ENCODE measurements at regions not wholly inside any gene's neighbourhood (a gene's known extent, or its start where the extent isn't known, plus 50 kb on each side); places are given as distances from the start of the nearest gene placed in this dataset.

- peaks cover 4% of the 10 kb centered on the region for H3K36me3 Mint-ChIP-seq (ENCODE audit: insufficient read depth, unreplicated experiment)
- no peak overlapping the region for H3K27ac Mint-ChIP-seq (ENCODE audit: unreplicated experiment)
- Histone ChIP-seq H3K9me3 (no peaks in the 10 kb centered on the region), H3K27me3 (replicated peaks; ENCODE audit: control insufficient read depth, insufficient read depth, low read length) (no peaks in the 10 kb centered on the region), H3K4me3 (ENCODE audit: low read depth, low read length) (no peak overlapping the region), H3K4me1 (peaks cover 24% of the 10 kb centered on the region), H3K36me3 (ENCODE audit: control insufficient read depth, insufficient read depth, low read length) (no peaks in the 10 kb centered on the region)
- no peak overlapping the region for H3K4me3 Mint-ChIP-seq (ENCODE audit: unreplicated experiment)
- H3K27me3 Mint-ChIP-seq (ENCODE audit: insufficient read depth, unreplicated experiment), result peaks cover 6% of the 10 kb centered on the region
- TF ChIP-seq CTCF (IDR thresholded peaks at IDR 0.05; ENCODE audit: insufficient read depth in 1 of 2, low read depth in 1 of 2, low read length in 1 of 2, severe bottlenecking in 1 of 2, unreplicated experiment in 1 of 2), result peak in 1 of 2 experiments; percentile 15
- ChIA-PET CTCF (interaction anchor here (0.9 to 1.3 kb wide), 2 partner anchors 125 to 225 kb away, joined by 3 to 4 read pairs; no protein-coding TSS in a partner anchor), POLR2A (no interaction called here)
- no TSS peak for BruUV-seq (replicated peaks)
- peak; percentile 41 to 75 for DNase-seq
- H3K9me3 Mint-ChIP-seq (ENCODE audit: unreplicated experiment), result no peaks in the 10 kb centered on the region
- H3K4me1 Mint-ChIP-seq (ENCODE audit: low read depth, unreplicated experiment), result no peaks in the 10 kb centered on the region
- intact Hi-C loops (cut with micrococcal nuclease; ENCODE audit: unreplicated experiment), result loop anchor here (1.0 kb wide), 1 partner anchor 225 kb away; the partner anchor contains the start of gene SNX18
Observed at GRCh38 chr5:54742417-54742891, 224.9 kb downstream of the SNX18 start.

GRCh38 chr5:54741711-54742110, 224.2 kb downstream of the SNX18 start:
- H3K27ac Mint-ChIP-seq (ENCODE audit: unreplicated experiment), result no peak overlapping the region
- peaks cover 24% of the 10 kb centered on the region for H3K4me1 ChIP-seq
- no peaks in the 10 kb centered on the region for H3K27me3 ChIP-seq (replicated peaks; ENCODE audit: control insufficient read depth, insufficient read depth, low read length)
- TF ChIP-seq CTCF (IDR thresholded peaks at IDR 0.05; ENCODE audit: insufficient read depth in 1 of 2, low read depth in 1 of 2, low read length in 1 of 2, severe bottlenecking in 1 of 2, unreplicated experiment in 1 of 2), result no peak
- intact Hi-C loops (cut with micrococcal nuclease; ENCODE audit: unreplicated experiment), result loop anchor here (1.0 kb wide), 1 partner anchor 224 kb away; the partner anchor contains the start of gene SNX18
- no peak overlapping the region for H3K4me3 ChIP-seq (ENCODE audit: low read depth, low read length)
- no TSS peak for BruUV-seq (replicated peaks)
- H3K9me3 ChIP-seq, result no peaks in the 10 kb centered on the region
- H3K27me3 Mint-ChIP-seq (ENCODE audit: insufficient read depth, unreplicated experiment), result peaks cover 6% of the 10 kb centered on the region
- H3K36me3 ChIP-seq (ENCODE audit: control insufficient read depth, insufficient read depth, low read length), result no peaks in the 10 kb centered on the region
- H3K9me3 Mint-ChIP-seq (ENCODE audit: unreplicated experiment), result no peaks in the 10 kb centered on the region
- no peak overlapping the region for H3K4me3 Mint-ChIP-seq (ENCODE audit: unreplicated experiment)
- ChIA-PET POLR2A (no interaction called here), CTCF (no interaction called here)
- peaks cover 4% of the 10 kb centered on the region for H3K36me3 Mint-ChIP-seq (ENCODE audit: insufficient read depth, unreplicated experiment)
- H3K4me1 Mint-ChIP-seq (ENCODE audit: low read depth, unreplicated experiment), result no peaks in the 10 kb centered on the region
- DNase-seq, result no peak

- H3K4me3 Mint-ChIP-seq (ENCODE audit: unreplicated experiment), result no peak overlapping the region
Observed at GRCh38 chr5:54740141-54740540, 222.6 kb downstream of the SNX18 start.

More at GRCh38 chr5:54740141-54740540, 222.6 kb downstream of the SNX18 start:
- ChIA-PET POLR2A (no interaction called here), CTCF (no interaction called here)
- Histone ChIP-seq H3K4me3 (ENCODE audit: low read depth, low read length) (no peak overlapping the region), H3K36me3 (ENCODE audit: control insufficient read depth, insufficient read depth, low read length) (no peaks in the 10 kb centered on the region), H3K4me1 (peaks cover 24% of the 10 kb centered on the region), H3K9me3 (no peaks in the 10 kb centered on the region), H3K27me3 (replicated peaks; ENCODE audit: control insufficient read depth, insufficient read depth, low read length) (no peaks in the 10 kb centered on the region)
- no peak for DNase-seq
- BruUV-seq (replicated peaks), result no TSS peak
- peaks cover 4% of the 10 kb centered on the region for H3K36me3 Mint-ChIP-seq (ENCODE audit: insufficient read depth, unreplicated experiment)
- H3K4me1 Mint-ChIP-seq (ENCODE audit: low read depth, unreplicated experiment), result no peaks in the 10 kb centered on the region
- H3K27ac Mint-ChIP-seq (ENCODE audit: unreplicated experiment), result no peak overlapping the region
- no peaks in the 10 kb centered on the region for H3K9me3 Mint-ChIP-seq (ENCODE audit: unreplicated experiment)
- intact Hi-C loops (cut with micrococcal nuclease; ENCODE audit: unreplicated experiment), result no loop called here
- no peak for TF ChIP-seq CTCF (IDR thresholded peaks at IDR 0.05; ENCODE audit: insufficient read depth in 1 of 2, low read depth in 1 of 2, low read length in 1 of 2, severe bottlenecking in 1 of 2, unreplicated experiment in 1 of 2)
- peaks cover 6% of the 10 kb centered on the region for H3K27me3 Mint-ChIP-seq (ENCODE audit: insufficient read depth, unreplicated experiment)
